HG02623 (cell line): ENCODE measurements at regions not wholly inside any gene's neighbourhood (a gene's known extent, or its start where the extent isn't known, plus 50 kb on each side); places are given as distances from the start of the nearest gene placed in this dataset.

ENCODE experiments used
- ATAC-seq: cut with Tn5 transposase; IDR thresholded peaks from one replicate; pipeline ENCODE4 v1.9.1; 2021; ENCODE audit warnings: moderate library complexity; ENCODE audit not compliant: unreplicated experiment

- no peak for ATAC-seq
Measured at GRCh38 chr2:4549666-4550210, 846.4 kb downstream of the DCDC2C start.

- no peak for ATAC-seq
Measured at GRCh38 chr2:4551691-4552474, 848.5 kb downstream of the DCDC2C start.

- ATAC-seq, result no peak
Measured at GRCh38 chr2:4553241-4553640, 849.9 kb downstream of the DCDC2C start.

- no peak for ATAC-seq
Measured at GRCh38 chr2:4556135-4556896, 852.9 kb downstream of the DCDC2C start.

GRCh38 chr2:4561196-4561595, 857.8 kb downstream of the DCDC2C start:
- no peak for ATAC-seq

- no peak for ATAC-seq
Measured at GRCh38 chr2:4576075-4576474, 872.7 kb downstream of the DCDC2C start.

GRCh38 chr2:4579977-4580376, 876.6 kb downstream of the DCDC2C start:
- ATAC-seq, result no peak

- ATAC-seq, result no peak
Measured at GRCh38 chr2:4585057-4585635, 881.8 kb downstream of the DCDC2C start.

- no peak for ATAC-seq
Measured at GRCh38 chr2:4588606-4589005, 885.2 kb downstream of the DCDC2C start.

GRCh38 chr2:4591261-4591660, 887.9 kb downstream of the DCDC2C start:
- no peak for ATAC-seq

GRCh38 chr2:4597400-4597799, 894.0 kb downstream of the DCDC2C start:
- ATAC-seq, result no peak

- ATAC-seq, result no peak
Measured at GRCh38 chr2:4604767-4605166, 901.4 kb downstream of the DCDC2C start.

- no peak for ATAC-seq
Measured at GRCh38 chr2:4618141-4618540, 914.8 kb downstream of the DCDC2C start.

GRCh38 chr2:4618630-4619228, 915.4 kb downstream of the DCDC2C start:
- ATAC-seq, result no peak

GRCh38 chr2:4628998-4629501, 925.7 kb downstream of the DCDC2C start:
- ATAC-seq, result no peak

GRCh38 chr2:4635289-4635688, 931.9 kb downstream of the DCDC2C start:
- ATAC-seq, result no peak

GRCh38 chr2:4653991-4654390, 950.6 kb downstream of the DCDC2C start:
- no peak for ATAC-seq

- no peak for ATAC-seq
Measured at GRCh38 chr2:4656326-4656725, 953.0 kb downstream of the DCDC2C start.

- ATAC-seq, result no peak
Measured at GRCh38 chr2:4662161-4662779, 958.9 kb downstream of the DCDC2C start.

- ATAC-seq, result no peak
Measured at GRCh38 chr2:4668381-4668780, 965.0 kb downstream of the DCDC2C start.

- ATAC-seq, result no peak
Measured at GRCh38 chr2:4670331-4670730, 967.0 kb downstream of the DCDC2C start.
